Activated naive CD4-positive, alpha-beta T cell treated with anti-CD3 and anti-CD28 coated beads, Interleukin-2, amount 10 ng/mL, durations not matched to agents 7 days and 5 days (primary cell): ENCODE measurements at regions not wholly inside any gene's neighbourhood (a gene's known extent, or its start where the extent isn't known, plus 50 kb on each side); places are given as distances from the start of the nearest gene placed in this dataset.
"Not testable (repeated sequence)": the region's sequence is repeated elsewhere in the genome, so short reads cannot be mapped to it uniquely, and the experiment has no call there.

Experiments
- CTCF ChIA-PET: fragments of 350-600 bp; sonication (Branson Sonifier 250); formaldehyde crosslinking; loops from one replicate; lab custom pipeline; 2021; ENCODE audit warnings: antibody characterized with exemption; lab: Charles Lee
- DNase-seq: peaks from one replicate; pipeline ENCODE4 v3.0.0-alpha.2; 2020
- H3K27ac Mint-ChIP-seq: one replicate; pipeline ENCODE4 v1.8.0; 2021; ENCODE audit warnings: mild to moderate bottlenecking, moderate library complexity, mixed read lengths
- H3K27me3 Mint-ChIP-seq: one replicate; pipeline ENCODE4 v1.8.0; 2021; ENCODE audit warnings: mild to moderate bottlenecking, mixed read lengths
- H3K36me3 Mint-ChIP-seq: one replicate; pipeline ENCODE4 v1.8.0; 2021; ENCODE audit warnings: mixed read lengths
- H3K4me1 Mint-ChIP-seq: one replicate; pipeline ENCODE4 v1.8.0; 2021; ENCODE audit warnings: mixed read lengths
- H3K4me3 Mint-ChIP-seq: one replicate; pipeline ENCODE4 v1.8.0; 2021; ENCODE audit warnings: mild to moderate bottlenecking, moderate library complexity, mixed read lengths
- H3K9me3 Mint-ChIP-seq: one replicate; pipeline ENCODE4 v1.8.0; 2021; ENCODE audit warnings: mixed read lengths

- H3K36me3 Mint-ChIP-seq: no peaks in the 10 kb centered on the region
- no peak overlapping the region for H3K27ac Mint-ChIP-seq
- H3K4me1 Mint-ChIP-seq: no peaks in the 10 kb centered on the region
- no peak overlapping the region for H3K4me3 Mint-ChIP-seq
- CTCF ChIA-PET: no interaction called here
- no peak for DNase-seq
- peaks cover 9% of the 10 kb centered on the region for H3K9me3 Mint-ChIP-seq
- H3K27me3 Mint-ChIP-seq: no peaks in the 10 kb centered on the region
These were observed 680.4 kb upstream of the ITGA1 start for GRCh38 chr5:52107210-52107905.

GRCh38 chr5:52119768-52120167 lies 667.9 kb upstream of the ITGA1 start:
- H3K36me3 Mint-ChIP-seq: no peaks in the 10 kb centered on the region
- no peaks in the 10 kb centered on the region for H3K4me1 Mint-ChIP-seq
- H3K27ac Mint-ChIP-seq: no peak overlapping the region
- no peak for DNase-seq
- H3K4me3 Mint-ChIP-seq: no peak overlapping the region
- CTCF ChIA-PET: no interaction called here
- no peaks in the 10 kb centered on the region for H3K27me3 Mint-ChIP-seq
- no peaks in the 10 kb centered on the region for H3K9me3 Mint-ChIP-seq

DNA sequence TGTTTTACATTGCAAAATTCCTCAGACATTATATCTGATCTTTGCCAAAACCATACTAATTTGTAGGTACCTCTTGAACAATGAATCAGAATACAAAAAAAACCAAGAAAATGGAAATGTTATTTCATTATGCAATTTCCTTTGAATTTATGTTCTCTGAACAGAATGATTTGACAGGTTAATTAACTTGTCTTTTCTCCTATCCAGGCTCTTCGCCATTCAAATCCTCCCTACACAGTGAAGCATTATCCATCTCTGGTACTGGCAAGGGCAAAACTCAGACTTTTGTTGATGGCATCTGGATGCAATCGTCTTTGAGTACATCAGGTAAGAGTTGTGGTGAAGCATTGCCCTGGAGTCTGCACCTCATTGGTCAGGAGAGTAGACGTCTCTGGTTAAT lies 655.7 kb upstream of the ITGA1 start:
- Mint-ChIP-seq H3K36me3 (no peaks in the 10 kb centered on the region), H3K27ac (no peak overlapping the region), H3K4me3 (no peak overlapping the region), H3K9me3 (no peaks in the 10 kb centered on the region), H3K27me3 (no peaks in the 10 kb centered on the region), H3K4me1 (no peaks in the 10 kb centered on the region)
- CTCF ChIA-PET: no interaction called here
- DNase-seq: no peak

- H3K4me1 Mint-ChIP-seq: no peaks in the 10 kb centered on the region
- H3K36me3 Mint-ChIP-seq: no peaks in the 10 kb centered on the region
- no peak overlapping the region for H3K4me3 Mint-ChIP-seq
- CTCF ChIA-PET: no interaction called here
- H3K27ac Mint-ChIP-seq: no peak overlapping the region
- H3K27me3 Mint-ChIP-seq: no peaks in the 10 kb centered on the region
- no peak for DNase-seq
- no peaks in the 10 kb centered on the region for H3K9me3 Mint-ChIP-seq
These were observed 653.6 kb upstream of the ITGA1 start for GRCh38 chr5:52134013-52134650.

DNA sequence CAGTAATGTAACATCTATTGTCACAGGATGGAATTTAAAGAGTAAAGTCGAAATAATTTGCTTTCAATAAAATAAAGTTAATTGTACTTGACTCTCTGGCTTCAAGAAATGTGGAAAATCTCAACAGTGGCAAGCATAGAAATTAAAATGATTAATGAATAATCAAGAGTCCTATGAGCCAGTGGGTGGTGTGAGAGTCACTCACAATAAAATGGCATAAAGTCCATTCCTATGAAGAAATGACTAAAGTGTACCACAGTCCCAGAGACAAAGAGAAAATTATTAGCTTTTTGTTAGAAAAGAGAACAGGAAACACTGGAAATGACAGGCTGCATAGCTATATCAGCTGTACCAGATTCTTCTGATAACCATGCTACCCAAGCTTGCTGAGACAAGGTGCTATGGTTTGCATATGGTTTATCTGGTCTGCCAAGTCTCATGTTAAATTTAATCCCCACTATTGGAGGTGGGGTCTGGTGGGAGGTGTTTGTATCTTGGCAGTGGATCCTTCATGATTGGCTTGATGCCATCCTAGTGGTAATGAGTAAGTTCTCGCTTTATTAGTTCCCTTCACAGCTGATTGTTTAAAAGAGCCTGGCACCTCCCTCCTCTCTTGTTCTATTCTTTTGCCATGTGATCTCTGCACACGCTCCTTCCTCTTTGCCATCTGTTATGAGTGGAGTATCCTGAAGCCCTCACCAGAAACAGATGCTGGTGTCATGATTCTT lies 647.7 kb upstream of the ITGA1 start:
- DNase-seq: no peak
- H3K36me3 Mint-ChIP-seq: no peaks in the 10 kb centered on the region
- CTCF ChIA-PET: no interaction called here

DNA sequence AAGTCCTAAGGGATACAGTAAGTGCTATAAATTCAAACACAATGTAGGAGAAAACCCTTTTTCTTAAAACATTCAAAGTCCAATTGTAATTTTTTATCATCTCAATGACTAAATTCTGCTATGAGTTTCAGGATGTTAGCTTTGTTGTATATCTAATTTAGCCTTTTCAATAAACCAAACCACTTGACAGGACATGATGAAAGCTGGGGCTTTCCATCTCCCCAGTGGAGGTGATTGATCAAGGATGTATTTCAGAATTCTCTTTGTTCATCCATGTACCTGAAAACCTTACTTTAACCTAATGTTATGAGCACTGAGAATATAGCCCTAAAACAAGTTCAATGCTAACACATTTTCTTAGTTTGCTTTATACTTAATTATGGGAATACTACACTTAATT lies 639.0 kb upstream of the ITGA1 start:
- Mint-ChIP-seq H3K9me3 (no peaks in the 10 kb centered on the region), H3K4me1 (no peaks in the 10 kb centered on the region), H3K36me3 (no peaks in the 10 kb centered on the region), H3K27ac (no peak overlapping the region), H3K4me3 (no peak overlapping the region), H3K27me3 (no peaks in the 10 kb centered on the region)
- no peak for DNase-seq
- CTCF ChIA-PET: no interaction called here

More for the DNA sequence above, 647.7 kb upstream of the ITGA1 start:
- no peaks in the 10 kb centered on the region for H3K4me1 Mint-ChIP-seq
- no peak overlapping the region for H3K4me3 Mint-ChIP-seq
- no peak overlapping the region for H3K27ac Mint-ChIP-seq
- H3K9me3 Mint-ChIP-seq: no peaks in the 10 kb centered on the region
- no peaks in the 10 kb centered on the region for H3K27me3 Mint-ChIP-seq

DNA sequence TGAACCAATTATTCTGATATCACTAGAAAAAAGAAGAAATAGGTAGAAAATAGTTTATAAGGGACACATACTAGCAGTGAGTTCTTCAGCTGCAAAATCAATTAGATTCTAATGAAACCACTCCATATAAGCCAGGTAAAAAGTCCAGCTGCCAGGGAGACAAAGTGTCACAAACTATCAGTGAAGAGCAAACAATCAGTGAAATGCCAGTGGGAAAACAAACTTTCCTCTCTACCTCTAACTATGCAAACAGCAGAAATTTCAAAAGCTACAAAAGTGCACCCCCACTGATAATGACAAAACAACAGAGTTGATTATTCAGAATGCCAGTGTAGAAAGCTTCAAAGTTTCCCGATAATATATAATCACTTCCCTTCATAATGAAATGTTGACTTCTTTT lies 637.2 kb upstream of the ITGA1 start:
- Mint-ChIP-seq H3K9me3 (no peaks in the 10 kb centered on the region), H3K4me1 (no peaks in the 10 kb centered on the region), H3K36me3 (no peaks in the 10 kb centered on the region), H3K4me3 (no peak overlapping the region), H3K27ac (no peak overlapping the region), H3K27me3 (no peaks in the 10 kb centered on the region)
- DNase-seq: no peak
- CTCF ChIA-PET: no interaction called here

GRCh38 chr5:52156809-52157208 lies 630.9 kb upstream of the ITGA1 start:
- H3K36me3 Mint-ChIP-seq, H3K27ac Mint-ChIP-seq, CTCF ChIA-PET: not testable (repeated sequence)

GRCh38 chr5:52165806-52166205 lies 621.9 kb upstream of the ITGA1 start:
- H3K36me3 Mint-ChIP-seq, H3K27ac Mint-ChIP-seq, DNase-seq, H3K9me3 Mint-ChIP-seq, H3K4me1 Mint-ChIP-seq, H3K4me3 Mint-ChIP-seq, CTCF ChIA-PET, H3K27me3 Mint-ChIP-seq: not testable (repeated sequence)

More at GRCh38 chr5:52156809-52157208, 630.9 kb upstream of the ITGA1 start:
- H3K4me1 Mint-ChIP-seq, H3K4me3 Mint-ChIP-seq, H3K27me3 Mint-ChIP-seq, H3K9me3 Mint-ChIP-seq: not testable (repeated sequence)
- peak; percentile 19 for DNase-seq

GRCh38 chr5:52173133-52173532 lies 614.6 kb upstream of the ITGA1 start:
- no peak overlapping the region for H3K27ac Mint-ChIP-seq
- H3K4me1 Mint-ChIP-seq: no peaks in the 10 kb centered on the region
- CTCF ChIA-PET: no interaction called here
- H3K9me3 Mint-ChIP-seq: peaks cover under 1% of the 10 kb centered on the region
- no peaks in the 10 kb centered on the region for H3K27me3 Mint-ChIP-seq
- H3K4me3 Mint-ChIP-seq: no peak overlapping the region
- H3K36me3 Mint-ChIP-seq: no peaks in the 10 kb centered on the region
- no peak for DNase-seq

DNA sequence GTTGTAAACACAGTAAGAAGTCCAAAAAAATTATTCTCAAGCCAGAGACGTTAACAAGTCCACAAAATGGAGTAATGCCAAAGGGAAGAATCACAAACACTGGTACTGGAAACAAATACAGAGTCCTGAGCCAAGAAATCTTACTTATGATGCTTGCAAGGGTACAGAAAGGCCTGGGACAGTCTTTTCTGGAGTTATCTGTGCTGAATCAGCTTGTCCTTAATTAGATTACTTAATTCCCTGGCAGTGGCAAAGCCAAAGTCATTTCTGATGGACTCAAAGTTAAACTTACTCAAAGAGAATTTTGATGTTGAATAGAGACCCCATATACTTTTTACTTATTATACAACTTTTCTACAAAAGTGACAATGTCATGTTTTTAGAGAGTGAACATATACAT lies 610.5 kb upstream of the ITGA1 start:
- H3K27me3 Mint-ChIP-seq: no peaks in the 10 kb centered on the region
- H3K9me3 Mint-ChIP-seq: no peaks in the 10 kb centered on the region
- no peaks in the 10 kb centered on the region for H3K4me1 Mint-ChIP-seq
- H3K27ac Mint-ChIP-seq: no peak overlapping the region
- no peak for DNase-seq
- H3K4me3 Mint-ChIP-seq: no peak overlapping the region
- no peaks in the 10 kb centered on the region for H3K36me3 Mint-ChIP-seq
- CTCF ChIA-PET: no interaction called here

GRCh38 chr5:52181403-52181802 lies 606.3 kb upstream of the ITGA1 start:
- DNase-seq: no peak
- Mint-ChIP-seq H3K4me3 (no peak overlapping the region), H3K27ac (no peak overlapping the region), H3K36me3 (no peaks in the 10 kb centered on the region), H3K4me1 (no peaks in the 10 kb centered on the region), H3K27me3 (no peaks in the 10 kb centered on the region), H3K9me3 (peaks cover 4% of the 10 kb centered on the region)
- CTCF ChIA-PET: no interaction called here

GRCh38 chr5:52190737-52191136 lies 597.0 kb upstream of the ITGA1 start:
- Mint-ChIP-seq H3K27ac (no peak overlapping the region), H3K4me1 (no peaks in the 10 kb centered on the region), H3K27me3 (no peaks in the 10 kb centered on the region), H3K9me3 (peaks cover 4% of the 10 kb centered on the region), H3K4me3 (no peak overlapping the region), H3K36me3 (no peaks in the 10 kb centered on the region)
- no peak for DNase-seq
- CTCF ChIA-PET: no interaction called here

GRCh38 chr5:52199833-52200232 lies 587.9 kb upstream of the ITGA1 start:
- Mint-ChIP-seq H3K4me1 (no peaks in the 10 kb centered on the region), H3K27me3 (no peaks in the 10 kb centered on the region), H3K36me3 (no peaks in the 10 kb centered on the region), H3K9me3 (peaks cover 3% of the 10 kb centered on the region), H3K4me3 (no peak overlapping the region), H3K27ac (no peak overlapping the region)
- CTCF ChIA-PET: no interaction called here
- no peak for DNase-seq

GRCh38 chr5:52202256-52202655 lies 585.5 kb upstream of the ITGA1 start:
- H3K27me3 Mint-ChIP-seq: no peaks in the 10 kb centered on the region
- no peak overlapping the region for H3K4me3 Mint-ChIP-seq
- H3K4me1 Mint-ChIP-seq: no peaks in the 10 kb centered on the region
- no peak for DNase-seq
- H3K9me3 Mint-ChIP-seq: peaks cover 3% of the 10 kb centered on the region
- H3K36me3 Mint-ChIP-seq: no peaks in the 10 kb centered on the region
- CTCF ChIA-PET: no interaction called here
- no peak overlapping the region for H3K27ac Mint-ChIP-seq
